HCT116 (cell line): ENCODE measurements at regions not wholly inside any gene's neighbourhood (a gene's known extent, or its start where the extent isn't known, plus 50 kb on each side); places are given as distances from the start of the nearest gene placed in this dataset.

Experiments used
- ATAC-seq: fragments of 200-7000 bp; cut with Tn5 transposase; 2 replicates; pipeline ENCODE4 v1.9.1; 2020; ENCODE audit warnings: mild to moderate bottlenecking, moderate library complexity
- BruUV-seq: library from RNA; stranded (reverse); fragments of 400-500 nt; replicated peaks from 2 replicates; lab custom pipeline; 2021; lab: Mats Ljungman, UMichigan
- CTCF ChIA-PET: fragments of 300-600 bp; sonication (Branson Sonifier 250); formaldehyde crosslinking; loops from one replicate; lab custom pipeline; 2021; ENCODE audit warnings: antibody characterized with exemption; lab: Charles Lee
- POLR2A ChIA-PET: fragments of 300-600, 350-600 bp; sonication (Branson Sonifier 250); formaldehyde crosslinking; loops from one replicate; lab custom pipeline; 2021; ENCODE audit warnings: antibody characterized with exemption; lab: Charles Lee
- RAD21 ChIA-PET, 2 experiments: fragments of 300-600 bp; sonication (Branson Sonifier 250); formaldehyde crosslinking; loops; one replicate each; lab custom pipeline; 2023; ENCODE audit warnings: low total read pairs in 2 of 2; ENCODE audit not compliant: uncharacterized antibody in 2 of 2, unreplicated experiment in 2 of 2, low non-redundant PET in 1 of 2; lab: Charles Lee
- DNase-seq: peaks from one replicate; pipeline ENCODE4 v3.0.0-alpha.2; 2010; ENCODE audit warnings: low read depth, low spot score
- H2AFZ ChIP-seq: fragments of 200-600 bp; shearing (Covaris generic), sonication (generic); 2 replicates; pipeline ENCODE4 v1.6.1; 2017; ENCODE audit warnings: low read depth, mixed run types, mixed read lengths, antibody characterized with exemption, low read length; ENCODE audit not compliant: poor library complexity, severe bottlenecking
- H3K27ac ChIP-seq: 2 replicates; pipeline ENCODE4 v1.5.1; 2012; ENCODE audit warnings: low read depth, low read length
- H3K27me3 ChIP-seq: fragments of 200-600 bp; sonication (generic); 2 replicates; pipeline ENCODE4 v1.6.1; 2016; ENCODE audit warnings: mixed run types, low read length, mixed read lengths; ENCODE audit not compliant: insufficient read depth
- H3K36me3 ChIP-seq, 2 experiments: fragments of 200-500 bp in 1 of 2; fragments of 200-600 bp in 1 of 2; sonication (Bioruptor generic) in 1 of 2; sonication (generic) in 1 of 2; 2 replicates each; pipeline versions ENCODE4 v1.5.1 to v1.6.1; 2014 to 2016; ENCODE audit warnings: low read length in 2 of 2, inconsistent platforms in 1 of 2, mixed read lengths in 1 of 2, mixed run types in 1 of 2; ENCODE audit not compliant: insufficient read depth in 2 of 2, control insufficient read depth in 1 of 2
- H3K4me1 ChIP-seq, 2 experiments: fragments of 200-600 bp in 1 of 2; sonication (generic) in 1 of 2; 2 replicates each; pipeline versions ENCODE4 v1.5.1 to v1.6.1; 2012 to 2017; ENCODE audit warnings: low read length in 2 of 2, inconsistent platforms in 1 of 2, mild to moderate bottlenecking in 1 of 2, mixed read lengths in 1 of 2, mixed run types in 1 of 2, moderate library complexity in 1 of 2; ENCODE audit not compliant: insufficient read depth in 2 of 2, control insufficient read depth in 1 of 2
- H3K4me2 ChIP-seq: fragments of 200-600 bp; sonication (generic); 2 replicates; pipeline ENCODE4 v1.6.1; 2017; ENCODE audit warnings: mixed run types, low read length, mixed read lengths
- H3K4me3 ChIP-seq, 2 experiments: fragments of 200-600 bp in 1 of 2; sonication (generic) in 1 of 2; replicated peaks in 1 of 2; 2 replicates each; pipeline ENCODE4 v1.5.1; 2011 to 2016; ENCODE audit warnings: low read length in 2 of 2, control low read depth in 1 of 2, low read depth in 1 of 2, mild to moderate bottlenecking in 1 of 2, mixed read lengths in 1 of 2, mixed run types in 1 of 2
- H3K79me2 ChIP-seq: fragments of 200-600 bp; sonication (generic); 2 replicates; pipeline ENCODE4 v1.6.1; 2017; ENCODE audit warnings: mild to moderate bottlenecking, mixed run types, low read length, moderate library complexity, mixed read lengths; ENCODE audit not compliant: insufficient read depth
- H3K9ac ChIP-seq: fragments of 200-600 bp; sonication (generic); 2 replicates; pipeline ENCODE4 v1.6.1; 2016; ENCODE audit warnings: low read length, mixed read lengths
- H3K9me2 ChIP-seq: fragments of 200-600 bp; sonication (generic), shearing (Covaris generic); 2 replicates; pipeline ENCODE4 v1.6.1; 2017; ENCODE audit warnings: mixed run types, mild to moderate bottlenecking, moderate library complexity; ENCODE audit not compliant: insufficient read depth
- H3K9me3 ChIP-seq, 2 experiments: fragments of 200-500 bp in 1 of 2; fragments of 200-600 bp in 1 of 2; sonication (Bioruptor generic) in 1 of 2; sonication (generic) in 1 of 2; 2 replicates each; pipeline ENCODE4 v1.6.1; 2014 to 2017; ENCODE audit warnings: low read length in 2 of 2, mixed read lengths in 2 of 2, inconsistent platforms in 1 of 2, low read depth in 1 of 2, mild to moderate bottlenecking in 1 of 2, mixed run types in 1 of 2, moderate library complexity in 1 of 2; ENCODE audit not compliant: control insufficient read depth in 1 of 2, insufficient read depth in 1 of 2
- H4K20me1 ChIP-seq: fragments of 200-600 bp; sonication (generic), shearing (Covaris generic); 2 replicates; pipeline ENCODE4 v1.6.1; 2017; ENCODE audit warnings: mixed run types, mild to moderate bottlenecking, moderate library complexity; ENCODE audit not compliant: insufficient read depth
- ELF1 ChIP-seq: IDR thresholded peaks from 2 replicates; pipeline ENCODE4 v1.6.1; 2012; ENCODE audit warnings: low read depth, borderline replicate concordance
- EZH2 ChIP-seq: fragments of 200-600 bp; sonication (generic); IDR thresholded peaks from 2 replicates; pipeline ENCODE4 v1.6.1; 2017; ENCODE audit warnings: antibody characterized with exemption, mixed run types
- EZH2phosphoT487 ChIP-seq: fragments of 200-600 bp; IDR thresholded peaks from 2 replicates; pipeline ENCODE4 v1.6.1; 2018; ENCODE audit warnings: antibody characterized with exemption, borderline replicate concordance
- FOSL1 ChIP-seq: IDR thresholded peaks from 2 replicates; pipeline ENCODE4 v1.6.1; 2012; ENCODE audit warnings: low read depth
- JUND ChIP-seq: IDR thresholded peaks from 2 replicates; pipeline ENCODE4 v1.6.1; 2012
- POLR2A ChIP-seq: IDR thresholded peaks from 2 replicates; pipeline ENCODE4 v1.7.0; 2011; ENCODE audit warnings: borderline replicate concordance; ENCODE audit not compliant: insufficient read depth, insufficient read length; ENCODE audit errors: extremely low read depth
- RAD21 ChIP-seq: IDR thresholded peaks from 2 replicates; pipeline ENCODE4 v1.6.1; 2012; ENCODE audit warnings: low read depth, mild to moderate bottlenecking
- SIN3A ChIP-seq: IDR thresholded peaks from 2 replicates; pipeline ENCODE4 v1.6.1; 2012; ENCODE audit warnings: low read depth
- SP1 ChIP-seq: IDR thresholded peaks from 2 replicates; pipeline ENCODE4 v1.6.1; 2012; ENCODE audit warnings: low read depth
- SRF ChIP-seq: IDR thresholded peaks from 2 replicates; pipeline ENCODE4 v1.6.1; 2012; ENCODE audit warnings: low read depth
- TCF7L2 ChIP-seq: IDR thresholded peaks from 2 replicates; pipeline ENCODE4 v1.7.0; 2011; ENCODE audit warnings: borderline replicate concordance, inconsistent platforms; ENCODE audit not compliant: insufficient read depth, insufficient read length; ENCODE audit errors: extremely low read depth
- ZFX ChIP-seq: fragments of 450-650 bp; IDR thresholded peaks from 2 replicates; pipeline ENCODE4 v1.6.1; 2017
- ZNF274 ChIP-seq: fragments of 200-500 bp; sonication (Bioruptor generic); IDR thresholded peaks from 2 replicates; pipeline ENCODE4 v1.6.1; 2014; ENCODE audit warnings: mild to moderate bottlenecking, low read depth, low read length, inconsistent platforms
- intact Hi-C: fragments of 100-400 bp; cut with micrococcal nuclease; formaldehyde crosslinking; loops from 2 replicates; pipeline ENCODE4 v1.10.0; 2022
- TF ChIP-seq, protein P1 (sequence below): IDR thresholded peaks from 2 replicates; pipeline ENCODE4 v1.6.1; 2012; ENCODE audit warnings: low read depth
- TF ChIP-seq, protein P2 (sequence below): IDR thresholded peaks from 2 replicates; pipeline ENCODE4 v1.6.1; 2012

DNA sequence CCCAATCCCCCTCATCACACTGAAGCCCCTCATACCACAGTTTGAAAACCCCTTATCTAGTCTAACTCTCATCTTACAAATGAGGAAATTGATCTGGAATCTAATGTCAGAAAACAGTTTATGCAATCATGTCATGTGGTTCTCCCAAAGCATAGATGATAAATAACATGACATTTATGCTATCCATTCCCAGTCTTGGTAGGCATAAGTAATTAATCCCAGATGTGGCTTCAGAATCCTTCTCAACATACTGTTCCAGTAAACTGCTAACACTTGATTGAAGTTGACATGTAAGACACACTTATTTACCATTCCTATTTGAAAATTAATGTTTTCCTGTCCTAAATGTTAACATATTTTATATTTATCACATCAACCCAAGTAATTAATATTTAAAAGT is 168.7 kb downstream of the GALC start:
- no peaks in the 10 kb centered on the region for H4K20me1 ChIP-seq
- H3K4me1 ChIP-seq = no peaks in the 10 kb centered on the region
- peaks cover 5 to 7% of the 10 kb centered on the region in 2 experiments; a peak in 2 of 4 replicates for H3K9me3 ChIP-seq
- H3K36me3 ChIP-seq = no peaks in the 10 kb centered on the region
- H2AFZ ChIP-seq = no peak overlapping the region
- H3K9me2 ChIP-seq = no peaks in the 10 kb centered on the region
- no peaks in the 10 kb centered on the region for H3K79me2 ChIP-seq
- no peak for ATAC-seq
- no peak overlapping the region for H3K9ac ChIP-seq
- intact Hi-C loops = no loop called here
- H3K27ac ChIP-seq = no peak overlapping the region
- ChIA-PET CTCF (no interaction called here), RAD21 (no interaction called here), POLR2A (no interaction called here)
- no peak overlapping the region for H3K4me3 ChIP-seq
- no peak for TF ChIP-seq SRF
- TF ChIP-seq SP1 = no peak
- TF ChIP-seq, protein P1, sequence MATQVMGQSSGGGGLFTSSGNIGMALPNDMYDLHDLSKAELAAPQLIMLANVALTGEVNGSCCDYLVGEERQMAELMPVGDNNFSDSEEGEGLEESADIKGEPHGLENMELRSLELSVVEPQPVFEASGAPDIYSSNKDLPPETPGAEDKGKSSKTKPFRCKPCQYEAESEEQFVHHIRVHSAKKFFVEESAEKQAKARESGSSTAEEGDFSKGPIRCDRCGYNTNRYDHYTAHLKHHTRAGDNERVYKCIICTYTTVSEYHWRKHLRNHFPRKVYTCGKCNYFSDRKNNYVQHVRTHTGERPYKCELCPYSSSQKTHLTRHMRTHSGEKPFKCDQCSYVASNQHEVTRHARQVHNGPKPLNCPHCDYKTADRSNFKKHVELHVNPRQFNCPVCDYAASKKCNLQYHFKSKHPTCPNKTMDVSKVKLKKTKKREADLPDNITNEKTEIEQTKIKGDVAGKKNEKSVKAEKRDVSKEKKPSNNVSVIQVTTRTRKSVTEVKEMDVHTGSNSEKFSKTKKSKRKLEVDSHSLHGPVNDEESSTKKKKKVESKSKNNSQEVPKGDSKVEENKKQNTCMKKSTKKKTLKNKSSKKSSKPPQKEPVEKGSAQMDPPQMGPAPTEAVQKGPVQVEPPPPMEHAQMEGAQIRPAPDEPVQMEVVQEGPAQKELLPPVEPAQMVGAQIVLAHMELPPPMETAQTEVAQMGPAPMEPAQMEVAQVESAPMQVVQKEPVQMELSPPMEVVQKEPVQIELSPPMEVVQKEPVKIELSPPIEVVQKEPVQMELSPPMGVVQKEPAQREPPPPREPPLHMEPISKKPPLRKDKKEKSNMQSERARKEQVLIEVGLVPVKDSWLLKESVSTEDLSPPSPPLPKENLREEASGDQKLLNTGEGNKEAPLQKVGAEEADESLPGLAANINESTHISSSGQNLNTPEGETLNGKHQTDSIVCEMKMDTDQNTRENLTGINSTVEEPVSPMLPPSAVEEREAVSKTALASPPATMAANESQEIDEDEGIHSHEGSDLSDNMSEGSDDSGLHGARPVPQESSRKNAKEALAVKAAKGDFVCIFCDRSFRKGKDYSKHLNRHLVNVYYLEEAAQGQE = no peak
- no peak for TF ChIP-seq ZFX
- TF ChIP-seq POLR2A = no peak
- TF ChIP-seq EZH2 = no peak
- TF ChIP-seq ZNF274 = no peak
- no TSS peak for BruUV-seq
- no peak overlapping the region for H3K4me2 ChIP-seq
- no peak for DNase-seq
- H3K27me3 ChIP-seq = no peaks in the 10 kb centered on the region

GRCh38 chr14:87816416-87816815 is 176.6 kb downstream of the GALC start:
- no peak overlapping the region for H3K4me3 ChIP-seq
- no peaks in the 10 kb centered on the region for H4K20me1 ChIP-seq
- ChIA-PET RAD21 (no interaction called here), POLR2A (no interaction called here), CTCF (no interaction called here)
- intact Hi-C loops = no loop called here
- H2AFZ ChIP-seq = no peak overlapping the region
- H3K9ac ChIP-seq = no peak overlapping the region
- peaks cover 3 to 4% of the 10 kb centered on the region in 2 experiments; a peak in 3 of 4 replicates for H3K9me3 ChIP-seq
- no peaks in the 10 kb centered on the region for H3K36me3 ChIP-seq
- BruUV-seq = no TSS peak
- H3K27ac ChIP-seq = no peak overlapping the region
- ATAC-seq (no peak), DNase-seq (no peak)
- no peaks in the 10 kb centered on the region for H3K4me1 ChIP-seq
- no peaks in the 10 kb centered on the region for H3K79me2 ChIP-seq
- no peaks in the 10 kb centered on the region for H3K9me2 ChIP-seq
- H3K27me3 ChIP-seq = no peaks in the 10 kb centered on the region
- H3K4me2 ChIP-seq = no peak overlapping the region
- TF ChIP-seq RAD21 (no peak), POLR2A (no peak), TCF7L2 (no peak), EZH2 (no peak), FOSL1 (no peak), SIN3A (no peak), JUND (no peak), ZFX (no peak), ZNF274 (no peak), ELF1 (no peak), EZH2phosphoT487 (no peak)
- TF ChIP-seq, protein P2, sequence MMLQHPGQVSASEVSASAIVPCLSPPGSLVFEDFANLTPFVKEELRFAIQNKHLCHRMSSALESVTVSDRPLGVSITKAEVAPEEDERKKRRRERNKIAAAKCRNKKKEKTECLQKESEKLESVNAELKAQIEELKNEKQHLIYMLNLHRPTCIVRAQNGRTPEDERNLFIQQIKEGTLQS = no peak
- TF ChIP-seq, protein P1 = no peak
